Liver (tissue), 8 donors: ENCODE measurements at regions not wholly inside any gene's neighbourhood (a gene's known extent, or its start where the extent isn't known, plus 50 kb on each side); places are given as distances from the start of the nearest gene placed in this dataset.
"Not testable (repeated sequence)": the region's sequence is repeated elsewhere in the genome, so short reads cannot be mapped to it uniquely, and the experiment has no call there.

Experiments
- DNase-seq: peaks from one replicate; pipeline ENCODE4 v3.0.0-alpha.2; 2017; ENCODE audit warnings: low spot score
- H3K27ac ChIP-seq, 2 donors: one replicate each; pipeline ENCODE4 v1.7.0; 2013; ENCODE audit warnings: inconsistent platforms in 2 of 2, low read length in 2 of 2, control low read depth in 1 of 2, low read depth in 1 of 2, mild to moderate bottlenecking in 1 of 2
- H3K27me3 ChIP-seq, 4 donors: one replicate each; pipeline versions ENCODE4 v1.6.1 to v1.7.0; 2013; ENCODE audit warnings: low read length in 3 of 4, inconsistent platforms in 1 of 4, mild to moderate bottlenecking in 1 of 4, moderate library complexity in 1 of 4; ENCODE audit not compliant: control insufficient read depth in 4 of 4, insufficient read depth in 4 of 4
- H3K36me3 ChIP-seq, 4 donors: one replicate each; pipeline versions ENCODE4 v1.6.1 to v1.7.0; 2013; ENCODE audit warnings: low read length in 3 of 4, mild to moderate bottlenecking in 3 of 4, low read depth in 1 of 4, moderate library complexity in 1 of 4; ENCODE audit not compliant: control insufficient read depth in 4 of 4, insufficient read depth in 3 of 4
- H3K4me1 ChIP-seq, 4 donors: one replicate each; pipeline versions ENCODE4 v1.6.1 to v1.7.0; 2013; ENCODE audit warnings: low read length in 3 of 4, mild to moderate bottlenecking in 3 of 4, moderate library complexity in 1 of 4; ENCODE audit not compliant: control insufficient read depth in 4 of 4, insufficient read depth in 4 of 4
- H3K4me3 ChIP-seq, 3 donors: one replicate each; pipeline versions ENCODE4 v1.6.1 to v1.7.0; 2013; ENCODE audit warnings: low read length in 3 of 3, control low read depth in 1 of 3, low read depth in 1 of 3, mild to moderate bottlenecking in 1 of 3
- H3K9ac ChIP-seq, 2 donors: one replicate each; pipeline ENCODE4 v1.7.0; 2013; ENCODE audit warnings: low read length in 2 of 2, mild to moderate bottlenecking in 2 of 2, moderate library complexity in 2 of 2, control low read depth in 1 of 2, low read depth in 1 of 2
- H3K9me3 ChIP-seq, 4 donors: one replicate each; pipeline versions ENCODE4 v1.6.1 to v1.7.0; 2013; ENCODE audit warnings: low read length in 3 of 4; ENCODE audit not compliant: control insufficient read depth in 4 of 4
- EGR1 ChIP-seq, 2 donors: IDR thresholded peaks; 2 replicates each; pipeline ENCODE4 v1.6.1; 2016 to 2018; ENCODE audit warnings: antibody characterized with exemption in 2 of 2, low read depth in 2 of 2
- FOXA1 ChIP-seq: IDR thresholded peaks from 2 replicates; pipeline ENCODE4 v1.6.1; 2016; ENCODE audit warnings: antibody characterized with exemption
- HNF4A ChIP-seq, 2 donors: conservative IDR thresholded peaks; 2 replicates each; pipeline ENCODE4 v1.6.1; 2016; ENCODE audit warnings: antibody characterized with exemption in 2 of 2, mild to moderate bottlenecking in 2 of 2
- HNF4G ChIP-seq: IDR thresholded peaks from 2 replicates; pipeline ENCODE4 v1.6.1; 2016; ENCODE audit warnings: antibody characterized with exemption
- RAD21 ChIP-seq, 2 donors: IDR thresholded peaks; 2 replicates each; pipeline ENCODE4 v1.6.1; 2016; ENCODE audit warnings: antibody characterized with exemption in 2 of 2, mild to moderate bottlenecking in 2 of 2
- RXRA ChIP-seq, 2 donors: IDR thresholded peaks; 2 replicates each; pipeline ENCODE4 v1.6.1; 2017 to 2018; ENCODE audit warnings: antibody characterized with exemption in 2 of 2, mild to moderate bottlenecking in 1 of 2
- YY1 ChIP-seq: IDR thresholded peaks from 2 replicates; pipeline ENCODE4 v1.6.1; 2016; ENCODE audit warnings: antibody characterized with exemption, mild to moderate bottlenecking
- WGBS: extraction: QIAGEN DNeasy Blood & Tissue Kit; methylation state at CpG from one replicate; pipeline ENCODE4 v1.1.7; 2013; 5-methylcytosine and 5-hydroxymethylcytosine counted together
- TF ChIP-seq, protein P1 (sequence below): fragments of 150-350 bp; IDR thresholded peaks from 2 replicates; pipeline ENCODE4 v1.5.1; 2017; ENCODE audit warnings: improper control_type of control experiment, low read depth, low read length; ENCODE audit not compliant: missing input control
- TF ChIP-seq, protein P2 (sequence below): IDR thresholded peaks from 2 replicates; pipeline ENCODE4 v1.6.1; 2016; ENCODE audit warnings: antibody characterized with exemption
- TF ChIP-seq, protein P3 (sequence below): IDR thresholded peaks from 2 replicates; pipeline ENCODE4 v1.6.1; 2016; ENCODE audit warnings: antibody characterized with exemption, mild to moderate bottlenecking
- TF ChIP-seq, protein P4 (sequence below): IDR thresholded peaks from 2 replicates; pipeline ENCODE4 v1.6.1; 2016; ENCODE audit warnings: antibody characterized with exemption
- donor health status: healthy.
- donor health status: healthy.
- donor health status: healthy.
- donor health status: healthy.
- donor health status: healthy.

GRCh38 chrX:65586491-65586890 lies 51.9 kb upstream of the LAS1L start:
- no peak overlapping the region for H3K27ac ChIP-seq
- WGBS: 88% methylated on average over 6 of the region's 6 CpGs
- H3K4me1 ChIP-seq: peaks cover 0 to 1% (median 0%) of the 10 kb centered on the region in 4 donors
- H3K27me3 ChIP-seq: no peaks in the 10 kb centered on the region
- H3K9ac ChIP-seq: no peak overlapping the region
- H3K4me3 ChIP-seq: no peak overlapping the region
- H3K36me3 ChIP-seq: no peaks in the 10 kb centered on the region
- TF ChIP-seq HNF4G: no peak
- TF ChIP-seq, protein P1, sequence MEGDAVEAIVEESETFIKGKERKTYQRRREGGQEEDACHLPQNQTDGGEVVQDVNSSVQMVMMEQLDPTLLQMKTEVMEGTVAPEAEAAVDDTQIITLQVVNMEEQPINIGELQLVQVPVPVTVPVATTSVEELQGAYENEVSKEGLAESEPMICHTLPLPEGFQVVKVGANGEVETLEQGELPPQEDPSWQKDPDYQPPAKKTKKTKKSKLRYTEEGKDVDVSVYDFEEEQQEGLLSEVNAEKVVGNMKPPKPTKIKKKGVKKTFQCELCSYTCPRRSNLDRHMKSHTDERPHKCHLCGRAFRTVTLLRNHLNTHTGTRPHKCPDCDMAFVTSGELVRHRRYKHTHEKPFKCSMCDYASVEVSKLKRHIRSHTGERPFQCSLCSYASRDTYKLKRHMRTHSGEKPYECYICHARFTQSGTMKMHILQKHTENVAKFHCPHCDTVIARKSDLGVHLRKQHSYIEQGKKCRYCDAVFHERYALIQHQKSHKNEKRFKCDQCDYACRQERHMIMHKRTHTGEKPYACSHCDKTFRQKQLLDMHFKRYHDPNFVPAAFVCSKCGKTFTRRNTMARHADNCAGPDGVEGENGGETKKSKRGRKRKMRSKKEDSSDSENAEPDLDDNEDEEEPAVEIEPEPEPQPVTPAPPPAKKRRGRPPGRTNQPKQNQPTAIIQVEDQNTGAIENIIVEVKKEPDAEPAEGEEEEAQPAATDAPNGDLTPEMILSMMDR: no peak
- no peak for TF ChIP-seq FOXA1
- TF ChIP-seq, protein P2, sequence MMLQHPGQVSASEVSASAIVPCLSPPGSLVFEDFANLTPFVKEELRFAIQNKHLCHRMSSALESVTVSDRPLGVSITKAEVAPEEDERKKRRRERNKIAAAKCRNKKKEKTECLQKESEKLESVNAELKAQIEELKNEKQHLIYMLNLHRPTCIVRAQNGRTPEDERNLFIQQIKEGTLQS: no peak
- TF ChIP-seq, protein P3, sequence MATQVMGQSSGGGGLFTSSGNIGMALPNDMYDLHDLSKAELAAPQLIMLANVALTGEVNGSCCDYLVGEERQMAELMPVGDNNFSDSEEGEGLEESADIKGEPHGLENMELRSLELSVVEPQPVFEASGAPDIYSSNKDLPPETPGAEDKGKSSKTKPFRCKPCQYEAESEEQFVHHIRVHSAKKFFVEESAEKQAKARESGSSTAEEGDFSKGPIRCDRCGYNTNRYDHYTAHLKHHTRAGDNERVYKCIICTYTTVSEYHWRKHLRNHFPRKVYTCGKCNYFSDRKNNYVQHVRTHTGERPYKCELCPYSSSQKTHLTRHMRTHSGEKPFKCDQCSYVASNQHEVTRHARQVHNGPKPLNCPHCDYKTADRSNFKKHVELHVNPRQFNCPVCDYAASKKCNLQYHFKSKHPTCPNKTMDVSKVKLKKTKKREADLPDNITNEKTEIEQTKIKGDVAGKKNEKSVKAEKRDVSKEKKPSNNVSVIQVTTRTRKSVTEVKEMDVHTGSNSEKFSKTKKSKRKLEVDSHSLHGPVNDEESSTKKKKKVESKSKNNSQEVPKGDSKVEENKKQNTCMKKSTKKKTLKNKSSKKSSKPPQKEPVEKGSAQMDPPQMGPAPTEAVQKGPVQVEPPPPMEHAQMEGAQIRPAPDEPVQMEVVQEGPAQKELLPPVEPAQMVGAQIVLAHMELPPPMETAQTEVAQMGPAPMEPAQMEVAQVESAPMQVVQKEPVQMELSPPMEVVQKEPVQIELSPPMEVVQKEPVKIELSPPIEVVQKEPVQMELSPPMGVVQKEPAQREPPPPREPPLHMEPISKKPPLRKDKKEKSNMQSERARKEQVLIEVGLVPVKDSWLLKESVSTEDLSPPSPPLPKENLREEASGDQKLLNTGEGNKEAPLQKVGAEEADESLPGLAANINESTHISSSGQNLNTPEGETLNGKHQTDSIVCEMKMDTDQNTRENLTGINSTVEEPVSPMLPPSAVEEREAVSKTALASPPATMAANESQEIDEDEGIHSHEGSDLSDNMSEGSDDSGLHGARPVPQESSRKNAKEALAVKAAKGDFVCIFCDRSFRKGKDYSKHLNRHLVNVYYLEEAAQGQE: no peak
- no peak for TF ChIP-seq RAD21 (IDR thresholded peaks at IDR 0.05)
- TF ChIP-seq, protein P4, sequence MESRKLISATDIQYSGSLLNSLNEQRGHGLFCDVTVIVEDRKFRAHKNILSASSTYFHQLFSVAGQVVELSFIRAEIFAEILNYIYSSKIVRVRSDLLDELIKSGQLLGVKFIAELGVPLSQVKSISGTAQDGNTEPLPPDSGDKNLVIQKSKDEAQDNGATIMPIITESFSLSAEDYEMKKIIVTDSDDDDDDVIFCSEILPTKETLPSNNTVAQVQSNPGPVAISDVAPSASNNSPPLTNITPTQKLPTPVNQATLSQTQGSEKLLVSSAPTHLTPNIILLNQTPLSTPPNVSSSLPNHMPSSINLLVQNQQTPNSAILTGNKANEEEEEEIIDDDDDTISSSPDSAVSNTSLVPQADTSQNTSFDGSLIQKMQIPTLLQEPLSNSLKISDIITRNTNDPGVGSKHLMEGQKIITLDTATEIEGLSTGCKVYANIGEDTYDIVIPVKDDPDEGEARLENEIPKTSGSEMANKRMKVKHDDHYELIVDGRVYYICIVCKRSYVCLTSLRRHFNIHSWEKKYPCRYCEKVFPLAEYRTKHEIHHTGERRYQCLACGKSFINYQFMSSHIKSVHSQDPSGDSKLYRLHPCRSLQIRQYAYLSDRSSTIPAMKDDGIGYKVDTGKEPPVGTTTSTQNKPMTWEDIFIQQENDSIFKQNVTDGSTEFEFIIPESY: no peak
- TF ChIP-seq HNF4A (conservative IDR thresholded peaks at IDR 0.05): no peak
- no peak for TF ChIP-seq RXRA (IDR thresholded peaks at IDR 0.05)
- TF ChIP-seq EGR1 (IDR thresholded peaks at IDR 0.05; ENCODE audit: low read depth in 2 of 2): no peak
- no peak for TF ChIP-seq YY1
- H3K9me3 ChIP-seq: no peaks in the 10 kb centered on the region
- DNase-seq: no peak

- H3K36me3 ChIP-seq, H3K9ac ChIP-seq, DNase-seq, H3K27me3 ChIP-seq, H3K4me3 ChIP-seq, H3K4me1 ChIP-seq, H3K9me3 ChIP-seq, H3K27ac ChIP-seq: not testable (repeated sequence)
- WGBS: 80% methylated on average over 13 of the region's 13 CpGs
These were observed 50.6 kb upstream of the LAS1L start for GRCh38 chrX:65585226-65585625.
